ENCODE measurements at regions not wholly inside any gene's neighbourhood (a gene's known extent, or its start where the extent isn't known, plus 50 kb on each side); places are given as distances from the start of the nearest gene placed in this dataset.
"Not testable (repeated sequence)": the region's sequence is repeated elsewhere in the genome, so short reads cannot be mapped to it uniquely, and the experiment has no call there.

GRCh38 chr3:152905631-152906030, 70.7 kb downstream of the P2RY1 start:
- H3K27me3 ChIP-seq (ENCODE audit: control insufficient read depth, insufficient read depth, low read length): no peaks in the 10 kb centered on the region
- ChIA-PET CTCF (no interaction called here), POLR2A (no interaction called here)
- no peak for TF ChIP-seq CTCF (IDR thresholded peaks at IDR 0.05; ENCODE audit: low read depth, low read length)
- no peaks in the 10 kb centered on the region for H3K9me3 ChIP-seq (ENCODE audit: control insufficient read depth, insufficient read depth, low read length)
- no peak overlapping the region for H3K27ac ChIP-seq (ENCODE audit: low read depth, low read length)
- H3K4me3 ChIP-seq (ENCODE audit: low read depth, low read length): no peak overlapping the region
- no peak for DNase-seq (ENCODE audit: low read depth, low spot score)

GRCh38 chr3:152909180-152909883, 74.4 kb downstream of the P2RY1 start:
- DNase-seq (ENCODE audit: low read depth, low spot score): no peak
- CTCF ChIA-PET: no interaction called here
- Histone ChIP-seq H3K27ac (ENCODE audit: low read depth, low read length) (no peak overlapping the region), H3K9me3 (ENCODE audit: control insufficient read depth, insufficient read depth, low read length) (no peaks in the 10 kb centered on the region), H3K4me3 (ENCODE audit: low read depth, low read length) (no peak overlapping the region), H3K27me3 (ENCODE audit: control insufficient read depth, insufficient read depth, low read length) (no peaks in the 10 kb centered on the region)
- TF ChIP-seq CTCF (IDR thresholded peaks at IDR 0.05; ENCODE audit: low read depth, low read length): no peak
- POLR2A ChIA-PET: no interaction called here

- no peak for DNase-seq (ENCODE audit: low read depth, low spot score)
- no peak for TF ChIP-seq CTCF (IDR thresholded peaks at IDR 0.05; ENCODE audit: low read depth, low read length)
- Histone ChIP-seq H3K4me3 (ENCODE audit: low read depth, low read length) (no peak overlapping the region), H3K27ac (ENCODE audit: low read depth, low read length) (no peak overlapping the region), H3K9me3 (ENCODE audit: control insufficient read depth, insufficient read depth, low read length) (no peaks in the 10 kb centered on the region), H3K27me3 (ENCODE audit: control insufficient read depth, insufficient read depth, low read length) (no peaks in the 10 kb centered on the region)
- ChIA-PET POLR2A (no interaction called here), CTCF (no interaction called here)
Measured at GRCh38 chr3:152910211-152910610, 75.3 kb downstream of the P2RY1 start.

GRCh38 chr3:152910966-152911365, 76.0 kb downstream of the P2RY1 start:
- ChIA-PET CTCF (interaction anchor here (0.5 kb wide), 1 partner anchor 1959 kb away, joined by 3 read pairs; no protein-coding TSS in a partner anchor), POLR2A (no interaction called here)
- no peak for TF ChIP-seq CTCF (IDR thresholded peaks at IDR 0.05; ENCODE audit: low read depth, low read length)
- no peak for DNase-seq (ENCODE audit: low read depth, low spot score)
- Histone ChIP-seq H3K27ac (ENCODE audit: low read depth, low read length) (no peak overlapping the region), H3K9me3 (ENCODE audit: control insufficient read depth, insufficient read depth, low read length) (no peaks in the 10 kb centered on the region), H3K4me3 (ENCODE audit: low read depth, low read length) (no peak overlapping the region), H3K27me3 (ENCODE audit: control insufficient read depth, insufficient read depth, low read length) (no peaks in the 10 kb centered on the region)

- CTCF ChIA-PET; H3K9me3 ChIP-seq (ENCODE audit: control insufficient read depth, insufficient read depth, low read length); POLR2A ChIA-PET; H3K4me3 ChIP-seq (ENCODE audit: low read depth, low read length); H3K27ac ChIP-seq (ENCODE audit: low read depth, low read length); DNase-seq (ENCODE audit: low read depth, low spot score); H3K27me3 ChIP-seq (ENCODE audit: control insufficient read depth, insufficient read depth, low read length): not testable (repeated sequence)
Measured at GRCh38 chr3:152914743-152915142, 79.8 kb downstream of the P2RY1 start.

Measured in AG04450 (cell line).